Stimulated activated naive CD4-positive, alpha-beta T cell (primary cell): ENCODE measurements at regions not wholly inside any gene's neighbourhood (a gene's known extent, or its start where the extent isn't known, plus 50 kb on each side); places are given as distances from the start of the nearest gene placed in this dataset.
"Not testable (repeated sequence)": the region's sequence is repeated elsewhere in the genome, so short reads cannot be mapped to it uniquely, and the experiment has no call there.

Experiments used
- DNase-seq, 6 experiments: peaks; one replicate each; lab custom pipeline; 2025; lab: John Stamatoyannopoulos, UW

DNA sequence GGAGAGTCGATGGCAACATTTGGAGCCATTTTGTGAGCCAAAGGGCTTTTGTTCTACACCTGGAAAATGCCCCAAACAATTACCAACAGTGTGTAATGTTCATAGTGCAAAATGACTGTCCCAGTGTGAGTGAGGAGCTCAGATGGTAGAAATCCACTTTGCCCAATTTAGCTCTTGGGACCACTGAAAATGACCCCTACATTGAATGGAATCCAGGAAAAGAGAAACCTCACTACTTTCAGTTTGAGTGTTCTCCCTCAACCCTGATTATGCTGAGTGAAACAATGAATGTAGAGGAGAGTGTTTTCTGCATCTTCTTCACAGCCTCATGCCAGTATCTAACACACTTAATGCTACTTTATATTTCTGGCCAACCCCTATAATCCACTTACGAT is 84.9 kb upstream of the NRN1 start:
- DNase-seq, result no peak

DNA sequence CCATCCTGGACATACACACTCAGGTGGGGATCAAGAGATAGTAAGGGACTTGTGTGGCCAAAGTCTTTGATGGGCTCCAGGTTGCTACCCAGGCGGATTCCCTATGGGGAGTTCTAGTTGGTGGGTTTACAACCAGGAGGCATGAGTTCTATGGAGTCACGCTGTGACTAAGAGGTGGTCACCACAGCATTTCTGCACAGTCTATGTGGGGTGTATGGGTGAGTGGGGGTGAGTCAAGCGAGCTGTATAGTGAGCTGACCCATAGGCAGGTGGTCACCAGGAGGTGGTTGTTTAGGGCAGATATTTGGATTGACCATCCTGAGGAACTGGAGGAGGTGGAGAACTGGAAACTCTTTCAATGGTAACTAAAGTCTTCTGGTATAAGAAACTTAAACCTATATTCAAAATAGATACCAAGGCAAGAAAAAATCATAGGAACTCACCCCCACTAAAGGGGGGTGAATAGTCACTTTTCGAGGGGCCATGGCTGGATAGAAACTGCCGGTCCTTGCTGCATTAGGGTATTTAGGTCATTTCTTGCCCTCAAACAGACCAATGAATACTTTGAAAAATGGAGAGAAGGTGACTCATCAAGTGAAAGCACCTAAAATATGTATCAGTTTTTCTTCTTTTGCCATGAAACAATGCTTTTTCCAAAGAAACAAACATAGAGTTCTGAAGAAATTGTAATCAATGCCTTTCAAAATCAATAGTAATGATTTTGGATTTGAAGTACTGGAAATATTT is 84.3 kb upstream of the NRN1 start:
- DNase-seq, result no peak

DNA sequence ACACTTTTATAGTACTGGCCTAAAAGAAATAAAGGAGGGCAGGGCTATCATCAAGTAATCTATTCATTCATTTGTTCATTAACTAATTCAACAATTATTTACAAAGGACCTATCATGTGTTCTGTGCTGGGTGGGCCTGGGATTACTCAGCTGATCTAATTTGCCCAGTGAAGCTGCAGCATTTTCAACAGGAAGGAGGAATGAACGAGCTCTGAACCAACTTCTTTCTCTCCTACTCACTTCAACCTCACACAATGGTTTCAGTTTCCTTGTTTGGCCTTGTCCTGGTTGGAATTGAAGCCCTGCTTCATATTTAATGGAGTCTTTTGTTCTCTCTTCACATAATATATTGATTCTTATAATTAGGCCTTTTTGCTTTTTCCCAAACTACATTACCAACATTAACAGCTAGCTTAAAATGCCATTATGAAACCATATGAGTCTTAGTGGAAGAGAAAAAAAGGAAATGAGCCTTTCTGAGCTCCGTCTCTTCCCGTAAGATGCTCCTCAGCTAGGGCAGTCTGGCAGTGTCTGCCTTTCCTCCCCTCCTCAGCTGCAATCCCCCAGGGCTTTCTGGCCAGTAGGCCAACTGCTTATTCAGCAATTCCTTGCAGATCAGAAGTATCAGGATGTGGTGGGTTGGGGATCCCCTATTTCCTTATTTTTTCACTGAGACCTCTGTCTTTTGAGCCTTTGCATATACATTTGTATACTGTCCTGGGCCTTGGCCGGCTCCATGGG is 79.4 kb upstream of the NRN1 start:
- DNase-seq, result no peak

DNA sequence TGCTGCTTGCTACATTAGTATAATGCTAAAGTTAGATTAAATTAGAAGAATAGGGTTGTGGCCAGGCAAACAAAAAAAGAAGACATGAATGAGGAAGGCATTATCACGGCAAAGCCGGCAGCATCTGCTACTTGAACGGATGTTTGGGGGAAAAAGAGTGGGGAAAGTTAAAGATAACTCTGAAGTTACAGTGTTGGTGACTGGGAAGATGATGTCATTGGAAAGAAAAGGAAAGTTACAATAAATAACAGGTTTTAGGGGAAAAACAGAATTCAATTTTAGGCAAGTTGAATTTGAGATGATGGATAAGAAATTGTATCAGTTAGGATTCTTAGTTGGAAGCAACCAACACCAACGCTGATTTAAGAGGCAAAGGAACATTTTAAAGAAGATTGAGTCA is 74.2 kb upstream of the NRN1 start:
- DNase-seq, result no peak

- DNase-seq, result no peak
These were observed 67.5 kb upstream of the NRN1 start for GRCh38 chr6:6074190-6074589.

GRCh38 chr6:6068157-6068556 is 61.4 kb upstream of the NRN1 start:
- not testable (repeated sequence) for DNase-seq

- DNase-seq, result no peak
These were observed 51.3 kb upstream of the NRN1 start for GRCh38 chr6:6058054-6058444.

GRCh38 chr6:6057442-6058053 is 50.8 kb upstream of the NRN1 start:
- peak in 2 of 6 experiments; percentile 8 to 34 for DNase-seq
